Erythroblast (primary cell): ENCODE measurements at regions not wholly inside any gene's neighbourhood (a gene's known extent, or its start where the extent isn't known, plus 50 kb on each side); places are given as distances from the start of the nearest gene placed in this dataset.
"Not testable (repeated sequence)": the region's sequence is repeated elsewhere in the genome, so short reads cannot be mapped to it uniquely, and the experiment has no call there.

Source experiments
- GATA1 ChIP-seq: IDR thresholded peaks from 2 replicates; pipeline ENCODE4 v1.6.1; 2011; ENCODE audit warnings: low read depth, mild to moderate bottlenecking, control low read depth, low read length, moderate library complexity
- POLR2A ChIP-seq: IDR thresholded peaks from 2 replicates; pipeline ENCODE4 v1.6.1; 2011; ENCODE audit warnings: mild to moderate bottlenecking, low read length

DNA sequence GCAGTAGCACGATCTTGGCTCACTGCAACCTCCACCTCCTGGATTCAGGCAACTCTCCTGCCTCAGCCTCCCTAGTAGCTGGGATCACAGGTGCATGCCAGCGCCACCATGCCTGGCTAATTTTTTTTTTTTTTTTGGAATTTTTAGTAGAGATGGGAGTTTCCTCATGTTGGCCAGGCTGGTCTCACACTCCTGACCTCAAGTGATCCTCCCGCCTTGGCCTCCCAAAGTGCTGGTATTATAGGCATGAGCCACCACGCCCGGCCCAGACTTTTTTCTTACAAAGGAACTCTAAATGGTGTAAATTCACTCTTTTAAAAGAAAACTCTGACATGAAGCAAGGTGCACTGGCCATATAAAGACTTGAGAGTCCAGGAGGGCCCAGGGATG, 51.7 kb upstream of the USP6NL start:
- not testable (repeated sequence) for TF ChIP-seq POLR2A, GATA1
